HCT116 (cell line): ENCODE measurements at regions not wholly inside any gene's neighbourhood (a gene's known extent, or its start where the extent isn't known, plus 50 kb on each side); places are given as distances from the start of the nearest gene placed in this dataset.

ENCODE experiments used
- ATAC-seq: fragments of 200-7000 bp; cut with Tn5 transposase; 2 replicates; pipeline ENCODE4 v1.9.1; 2020; ENCODE audit warnings: mild to moderate bottlenecking, moderate library complexity
- BruUV-seq: library from RNA; stranded (reverse); fragments of 400-500 nt; replicated peaks from 2 replicates; lab custom pipeline; 2021; lab: Mats Ljungman, UMichigan
- CTCF ChIA-PET: fragments of 300-600 bp; sonication (Branson Sonifier 250); formaldehyde crosslinking; loops from one replicate; lab custom pipeline; 2021; ENCODE audit warnings: antibody characterized with exemption; lab: Charles Lee
- POLR2A ChIA-PET: fragments of 300-600, 350-600 bp; sonication (Branson Sonifier 250); formaldehyde crosslinking; loops from one replicate; lab custom pipeline; 2021; ENCODE audit warnings: antibody characterized with exemption; lab: Charles Lee
- RAD21 ChIA-PET, 2 experiments: fragments of 300-600 bp; sonication (Branson Sonifier 250); formaldehyde crosslinking; loops; one replicate each; lab custom pipeline; 2023; ENCODE audit warnings: low total read pairs in 2 of 2; ENCODE audit not compliant: uncharacterized antibody in 2 of 2, unreplicated experiment in 2 of 2, low non-redundant PET in 1 of 2; lab: Charles Lee
- DNase-seq: peaks from one replicate; pipeline ENCODE4 v3.0.0-alpha.2; 2010; ENCODE audit warnings: low read depth, low spot score
- H2AFZ ChIP-seq: fragments of 200-600 bp; shearing (Covaris generic), sonication (generic); 2 replicates; pipeline ENCODE4 v1.6.1; 2017; ENCODE audit warnings: low read depth, mixed run types, mixed read lengths, antibody characterized with exemption, low read length; ENCODE audit not compliant: poor library complexity, severe bottlenecking
- H3K27ac ChIP-seq: 2 replicates; pipeline ENCODE4 v1.5.1; 2012; ENCODE audit warnings: low read depth, low read length
- H3K27me3 ChIP-seq: fragments of 200-600 bp; sonication (generic); 2 replicates; pipeline ENCODE4 v1.6.1; 2016; ENCODE audit warnings: mixed run types, low read length, mixed read lengths; ENCODE audit not compliant: insufficient read depth
- H3K36me3 ChIP-seq, 2 experiments: fragments of 200-500 bp in 1 of 2; fragments of 200-600 bp in 1 of 2; sonication (Bioruptor generic) in 1 of 2; sonication (generic) in 1 of 2; 2 replicates each; pipeline versions ENCODE4 v1.5.1 to v1.6.1; 2014 to 2016; ENCODE audit warnings: low read length in 2 of 2, inconsistent platforms in 1 of 2, mixed read lengths in 1 of 2, mixed run types in 1 of 2; ENCODE audit not compliant: insufficient read depth in 2 of 2, control insufficient read depth in 1 of 2
- H3K4me1 ChIP-seq, 2 experiments: fragments of 200-600 bp in 1 of 2; sonication (generic) in 1 of 2; 2 replicates each; pipeline versions ENCODE4 v1.5.1 to v1.6.1; 2012 to 2017; ENCODE audit warnings: low read length in 2 of 2, inconsistent platforms in 1 of 2, mild to moderate bottlenecking in 1 of 2, mixed read lengths in 1 of 2, mixed run types in 1 of 2, moderate library complexity in 1 of 2; ENCODE audit not compliant: insufficient read depth in 2 of 2, control insufficient read depth in 1 of 2
- H3K4me2 ChIP-seq: fragments of 200-600 bp; sonication (generic); 2 replicates; pipeline ENCODE4 v1.6.1; 2017; ENCODE audit warnings: mixed run types, low read length, mixed read lengths
- H3K4me3 ChIP-seq, 2 experiments: fragments of 200-600 bp in 1 of 2; sonication (generic) in 1 of 2; replicated peaks in 1 of 2; 2 replicates each; pipeline ENCODE4 v1.5.1; 2011 to 2016; ENCODE audit warnings: low read length in 2 of 2, control low read depth in 1 of 2, low read depth in 1 of 2, mild to moderate bottlenecking in 1 of 2, mixed read lengths in 1 of 2, mixed run types in 1 of 2
- H3K79me2 ChIP-seq: fragments of 200-600 bp; sonication (generic); 2 replicates; pipeline ENCODE4 v1.6.1; 2017; ENCODE audit warnings: mild to moderate bottlenecking, mixed run types, low read length, moderate library complexity, mixed read lengths; ENCODE audit not compliant: insufficient read depth
- H3K9ac ChIP-seq: fragments of 200-600 bp; sonication (generic); 2 replicates; pipeline ENCODE4 v1.6.1; 2016; ENCODE audit warnings: low read length, mixed read lengths
- H3K9me2 ChIP-seq: fragments of 200-600 bp; sonication (generic), shearing (Covaris generic); 2 replicates; pipeline ENCODE4 v1.6.1; 2017; ENCODE audit warnings: mixed run types, mild to moderate bottlenecking, moderate library complexity; ENCODE audit not compliant: insufficient read depth
- H3K9me3 ChIP-seq, 2 experiments: fragments of 200-500 bp in 1 of 2; fragments of 200-600 bp in 1 of 2; sonication (Bioruptor generic) in 1 of 2; sonication (generic) in 1 of 2; 2 replicates each; pipeline ENCODE4 v1.6.1; 2014 to 2017; ENCODE audit warnings: low read length in 2 of 2, mixed read lengths in 2 of 2, inconsistent platforms in 1 of 2, low read depth in 1 of 2, mild to moderate bottlenecking in 1 of 2, mixed run types in 1 of 2, moderate library complexity in 1 of 2; ENCODE audit not compliant: control insufficient read depth in 1 of 2, insufficient read depth in 1 of 2
- H4K20me1 ChIP-seq: fragments of 200-600 bp; sonication (generic), shearing (Covaris generic); 2 replicates; pipeline ENCODE4 v1.6.1; 2017; ENCODE audit warnings: mixed run types, mild to moderate bottlenecking, moderate library complexity; ENCODE audit not compliant: insufficient read depth
- EZH2 ChIP-seq: fragments of 200-600 bp; sonication (generic); IDR thresholded peaks from 2 replicates; pipeline ENCODE4 v1.6.1; 2017; ENCODE audit warnings: antibody characterized with exemption, mixed run types
- JUND ChIP-seq: IDR thresholded peaks from 2 replicates; pipeline ENCODE4 v1.6.1; 2012
- RAD21 ChIP-seq: IDR thresholded peaks from 2 replicates; pipeline ENCODE4 v1.6.1; 2012; ENCODE audit warnings: low read depth, mild to moderate bottlenecking
- intact Hi-C: fragments of 100-400 bp; cut with micrococcal nuclease; formaldehyde crosslinking; loops from 2 replicates; pipeline ENCODE4 v1.10.0; 2022
- TF ChIP-seq, protein P1 (sequence below): IDR thresholded peaks from 2 replicates; pipeline ENCODE4 v1.6.1; 2012
- TF ChIP-seq, protein P2 (sequence below), 3 experiments: fragments of 200-600 bp in 1 of 3; sonication (generic) in 1 of 3; IDR thresholded peaks in 2 of 3; conservative IDR thresholded peaks in 1 of 3; 2 replicates each; pipeline ENCODE4 v1.5.1; 2012 to 2017; ENCODE audit warnings: low read depth in 2 of 3, low read length in 2 of 3, antibody characterized with exemption in 1 of 3, borderline replicate concordance in 1 of 3, control low read depth in 1 of 3, mild to moderate bottlenecking in 1 of 3, mixed read lengths in 1 of 3, mixed run types in 1 of 3, moderate library complexity in 1 of 3; ENCODE audit not compliant: insufficient read depth in 1 of 3
- TF ChIP-seq, protein P3 (sequence below): IDR thresholded peaks from 2 replicates; pipeline ENCODE4 v1.6.1; 2011; ENCODE audit warnings: mild to moderate bottlenecking, low read length, moderate library complexity; ENCODE audit not compliant: insufficient replicate concordance; ENCODE audit errors: extremely low read depth

DNA sequence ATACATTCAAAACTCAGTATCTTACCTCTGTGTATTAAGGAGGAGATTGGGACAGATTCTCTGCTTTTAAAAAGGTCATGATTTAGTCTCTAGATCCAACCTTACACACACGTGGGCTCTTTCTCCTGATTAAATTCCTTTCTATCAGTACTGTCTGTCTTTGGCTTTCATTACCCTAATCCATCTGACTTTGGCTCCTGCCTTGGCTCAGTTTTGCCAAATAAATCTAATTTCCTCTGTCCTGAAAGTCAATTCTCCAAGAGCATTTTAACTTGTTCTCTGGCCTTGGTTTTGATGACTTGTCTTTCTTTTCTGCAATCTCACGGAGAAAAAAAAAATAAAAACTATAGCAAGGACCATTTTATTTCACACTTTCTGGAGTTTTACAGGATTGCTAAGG is 176.6 kb upstream of the PDGFD start:
- CTCF ChIA-PET, result no interaction called here
- H4K20me1 ChIP-seq, result no peaks in the 10 kb centered on the region
- no peaks in the 10 kb centered on the region for H3K36me3 ChIP-seq
- DNase-seq (no peak), ATAC-seq (no peak)
- no peaks in the 10 kb centered on the region for H3K27me3 ChIP-seq
- no peak overlapping the region for H3K27ac ChIP-seq
- RAD21 ChIA-PET, result no interaction called here
- POLR2A ChIA-PET, result no interaction called here
- H3K79me2 ChIP-seq, result no peaks in the 10 kb centered on the region
- H3K4me3 ChIP-seq, result no peak overlapping the region
- no peak overlapping the region for H3K4me2 ChIP-seq
- H3K9me3 ChIP-seq, result no peaks in the 10 kb centered on the region
- H3K9me2 ChIP-seq, result no peaks in the 10 kb centered on the region
- no peak overlapping the region for H3K9ac ChIP-seq
- intact Hi-C loops, result loop anchor here (5.0 kb wide), 1 partner anchor 48 kb away; no protein-coding TSS in a partner anchor
- H3K4me1 ChIP-seq, result no peaks in the 10 kb centered on the region
- no peak for TF ChIP-seq RAD21
- TF ChIP-seq, protein P1, sequence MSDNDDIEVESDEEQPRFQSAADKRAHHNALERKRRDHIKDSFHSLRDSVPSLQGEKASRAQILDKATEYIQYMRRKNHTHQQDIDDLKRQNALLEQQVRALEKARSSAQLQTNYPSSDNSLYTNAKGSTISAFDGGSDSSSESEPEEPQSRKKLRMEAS, result no peak
- TF ChIP-seq JUND, result no peak
- TF ChIP-seq EZH2, result no peak
- TF ChIP-seq, protein P2, sequence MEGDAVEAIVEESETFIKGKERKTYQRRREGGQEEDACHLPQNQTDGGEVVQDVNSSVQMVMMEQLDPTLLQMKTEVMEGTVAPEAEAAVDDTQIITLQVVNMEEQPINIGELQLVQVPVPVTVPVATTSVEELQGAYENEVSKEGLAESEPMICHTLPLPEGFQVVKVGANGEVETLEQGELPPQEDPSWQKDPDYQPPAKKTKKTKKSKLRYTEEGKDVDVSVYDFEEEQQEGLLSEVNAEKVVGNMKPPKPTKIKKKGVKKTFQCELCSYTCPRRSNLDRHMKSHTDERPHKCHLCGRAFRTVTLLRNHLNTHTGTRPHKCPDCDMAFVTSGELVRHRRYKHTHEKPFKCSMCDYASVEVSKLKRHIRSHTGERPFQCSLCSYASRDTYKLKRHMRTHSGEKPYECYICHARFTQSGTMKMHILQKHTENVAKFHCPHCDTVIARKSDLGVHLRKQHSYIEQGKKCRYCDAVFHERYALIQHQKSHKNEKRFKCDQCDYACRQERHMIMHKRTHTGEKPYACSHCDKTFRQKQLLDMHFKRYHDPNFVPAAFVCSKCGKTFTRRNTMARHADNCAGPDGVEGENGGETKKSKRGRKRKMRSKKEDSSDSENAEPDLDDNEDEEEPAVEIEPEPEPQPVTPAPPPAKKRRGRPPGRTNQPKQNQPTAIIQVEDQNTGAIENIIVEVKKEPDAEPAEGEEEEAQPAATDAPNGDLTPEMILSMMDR (IDR thresholded peaks at IDR 0.05 in 2 of 3, conservative IDR thresholded peaks at IDR 0.05 in 1 of 3; ENCODE audit: borderline replicate concordance in 1 of 3, insufficient read depth in 1 of 3, low read depth in 2 of 3, low read length in 2 of 3), result no peak
- TF ChIP-seq, protein P3, sequence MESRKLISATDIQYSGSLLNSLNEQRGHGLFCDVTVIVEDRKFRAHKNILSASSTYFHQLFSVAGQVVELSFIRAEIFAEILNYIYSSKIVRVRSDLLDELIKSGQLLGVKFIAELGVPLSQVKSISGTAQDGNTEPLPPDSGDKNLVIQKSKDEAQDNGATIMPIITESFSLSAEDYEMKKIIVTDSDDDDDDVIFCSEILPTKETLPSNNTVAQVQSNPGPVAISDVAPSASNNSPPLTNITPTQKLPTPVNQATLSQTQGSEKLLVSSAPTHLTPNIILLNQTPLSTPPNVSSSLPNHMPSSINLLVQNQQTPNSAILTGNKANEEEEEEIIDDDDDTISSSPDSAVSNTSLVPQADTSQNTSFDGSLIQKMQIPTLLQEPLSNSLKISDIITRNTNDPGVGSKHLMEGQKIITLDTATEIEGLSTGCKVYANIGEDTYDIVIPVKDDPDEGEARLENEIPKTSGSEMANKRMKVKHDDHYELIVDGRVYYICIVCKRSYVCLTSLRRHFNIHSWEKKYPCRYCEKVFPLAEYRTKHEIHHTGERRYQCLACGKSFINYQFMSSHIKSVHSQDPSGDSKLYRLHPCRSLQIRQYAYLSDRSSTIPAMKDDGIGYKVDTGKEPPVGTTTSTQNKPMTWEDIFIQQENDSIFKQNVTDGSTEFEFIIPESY, result no peak
- H2AFZ ChIP-seq, result no peak overlapping the region
- no TSS peak for BruUV-seq
